Putamen (tissue), 1 donor: ENCODE measurements at regions not wholly inside any gene's neighbourhood (a gene's known extent, or its start where the extent isn't known, plus 50 kb on each side); places are given as distances from the start of the nearest gene placed in this dataset.
"Not testable (repeated sequence)": the region's sequence is repeated elsewhere in the genome, so short reads cannot be mapped to it uniquely, and the experiment has no call there.

Experiments
- DNase-seq: peaks from one replicate; pipeline ENCODE4 v3.0.0-alpha.2; 2016; ENCODE audit warnings: low spot score

- no peak for DNase-seq
These were observed 420.6 kb upstream of the PABPC4L start for GRCh38 chr4:134622199-134622598.

- DNase-seq, result not testable (repeated sequence)
These were observed 420.1 kb upstream of the PABPC4L start for GRCh38 chr4:134621715-134622114.

- no peak for DNase-seq
These were observed 409.4 kb upstream of the PABPC4L start for GRCh38 chr4:134610956-134611355.

- DNase-seq, result no peak
These were observed 408.6 kb upstream of the PABPC4L start for GRCh38 chr4:134610172-134610571.

- no peak for DNase-seq
These were observed 400.1 kb upstream of the PABPC4L start for GRCh38 chr4:134601706-134602105.

GRCh38 chr4:134591326-134591725 lies 389.7 kb upstream of the PABPC4L start:
- no peak for DNase-seq

- DNase-seq, result no peak
These were observed 384.4 kb upstream of the PABPC4L start for GRCh38 chr4:134585972-134586371.

GRCh38 chr4:134567461-134567860 lies 365.9 kb upstream of the PABPC4L start:
- DNase-seq, result no peak

GRCh38 chr4:134560728-134561127 lies 359.1 kb upstream of the PABPC4L start:
- peak; percentile 17 for DNase-seq

- DNase-seq, result no peak
These were observed 350.5 kb upstream of the PABPC4L start for GRCh38 chr4:134552063-134552462.

- DNase-seq, result no peak
These were observed 349.8 kb upstream of the PABPC4L start for GRCh38 chr4:134551348-134551747.

GRCh38 chr4:134548052-134548628 lies 346.6 kb upstream of the PABPC4L start:
- DNase-seq, result no peak

- no peak for DNase-seq
These were observed 344.7 kb upstream of the PABPC4L start for GRCh38 chr4:134546279-134546678.

GRCh38 chr4:134544303-134544770 lies 342.7 kb upstream of the PABPC4L start:
- DNase-seq, result no peak

- no peak for DNase-seq
These were observed 339.0 kb upstream of the PABPC4L start for GRCh38 chr4:134540588-134540987.

- no peak for DNase-seq
These were observed 338.2 kb upstream of the PABPC4L start for GRCh38 chr4:134539729-134540231.

- DNase-seq, result no peak
These were observed 336.1 kb upstream of the PABPC4L start for GRCh38 chr4:134537701-134538100.

GRCh38 chr4:134533068-134533467 lies 331.5 kb upstream of the PABPC4L start:
- DNase-seq, result no peak

- no peak for DNase-seq
These were observed 329.4 kb upstream of the PABPC4L start for GRCh38 chr4:134531013-134531412.

- DNase-seq, result no peak
These were observed 328.0 kb upstream of the PABPC4L start for GRCh38 chr4:134529629-134530028.

GRCh38 chr4:134518574-134519217 lies 317.1 kb upstream of the PABPC4L start:
- DNase-seq, result no peak

GRCh38 chr4:134510544-134510943 lies 309.0 kb upstream of the PABPC4L start:
- no peak for DNase-seq

- DNase-seq, result no peak
These were observed 303.9 kb upstream of the PABPC4L start for GRCh38 chr4:134505511-134505910.
